ENCODE measurements at regions not wholly inside any gene's neighbourhood (a gene's known extent, or its start where the extent isn't known, plus 50 kb on each side); places are given as distances from the start of the nearest gene placed in this dataset.

- TF ChIP-seq CTCF (IDR thresholded peaks at IDR 0.05) (no peak), REST (IDR thresholded peaks at IDR 0.05; ENCODE audit: low read depth, low read length) (no peak), RFX5 (IDR thresholded peaks at IDR 0.05; ENCODE audit: low read length) (no peak), TAF1 (IDR thresholded peaks at IDR 0.05; ENCODE audit: borderline replicate concordance, low read depth, low read length) (no peak), YY1 (IDR thresholded peaks at IDR 0.05; ENCODE audit: low read depth) (no peak), RAD21 (IDR thresholded peaks at IDR 0.05; ENCODE audit: low read length) (no peak), EP300 (IDR thresholded peaks at IDR 0.05; ENCODE audit: borderline replicate concordance in 1 of 2, low read depth in 1 of 2, low read length in 1 of 2) (no peak), FOXM1 (IDR thresholded peaks at IDR 0.05; ENCODE audit: low read depth) (no peak), CHD2 (IDR thresholded peaks at IDR 0.05; ENCODE audit: low read length, partially characterized antibody) (no peak), RXRA (IDR thresholded peaks at IDR 0.05; ENCODE audit: borderline replicate concordance, low read depth) (no peak), GABPA (IDR thresholded peaks at IDR 0.05; ENCODE audit: low read depth) (no peak)
Observed at GRCh38 chr12:92278378-92278828, 132.8 kb upstream of the BTG1 start.
